Esophagus squamous epithelium (tissue), 4 donors: ENCODE measurements at regions not wholly inside any gene's neighbourhood (a gene's known extent, or its start where the extent isn't known, plus 50 kb on each side); places are given as distances from the start of the nearest gene placed in this dataset.

ENCODE experiments used
- POLR2A ChIP-seq, 4 donors: fragments of 450-650 bp; IDR thresholded peaks; one replicate each; pipeline ENCODE4 v1.6.1; 2017; ENCODE audit warnings: antibody characterized with exemption in 4 of 4, mild to moderate bottlenecking in 4 of 4, moderate library complexity in 3 of 4
- TF ChIP-seq, protein P1 (sequence below), 6 experiments: fragments of 450-650 bp in 4 of 6; fragments of 200-600 bp in 2 of 6; sonication (generic) in 2 of 6; IDR thresholded peaks; one replicate each; pipeline ENCODE4 v1.5.1; 2016 to 2019; ENCODE audit warnings: antibody characterized with exemption in 6 of 6, mild to moderate bottlenecking in 4 of 6, moderate library complexity in 4 of 6

DNA sequence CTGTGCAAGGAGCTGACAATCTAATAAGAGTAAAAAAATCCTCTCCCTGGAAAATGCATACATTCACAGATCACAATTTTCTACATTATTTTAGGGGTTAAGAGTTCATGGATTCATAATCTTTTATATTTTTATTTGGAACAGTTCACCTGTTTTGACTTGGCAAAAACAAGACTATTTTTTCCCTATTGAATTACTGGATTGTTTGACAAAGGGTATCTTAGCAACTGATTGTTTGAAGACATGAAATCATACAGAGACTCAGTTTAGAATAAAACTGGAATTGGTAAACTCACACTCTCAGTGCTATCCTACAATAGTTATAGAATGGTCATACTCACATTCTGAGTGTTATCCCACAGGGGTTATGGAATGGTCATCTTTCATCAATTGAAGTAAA, 358.2 kb upstream of the PTGER4 start:
- TF ChIP-seq, protein P1, sequence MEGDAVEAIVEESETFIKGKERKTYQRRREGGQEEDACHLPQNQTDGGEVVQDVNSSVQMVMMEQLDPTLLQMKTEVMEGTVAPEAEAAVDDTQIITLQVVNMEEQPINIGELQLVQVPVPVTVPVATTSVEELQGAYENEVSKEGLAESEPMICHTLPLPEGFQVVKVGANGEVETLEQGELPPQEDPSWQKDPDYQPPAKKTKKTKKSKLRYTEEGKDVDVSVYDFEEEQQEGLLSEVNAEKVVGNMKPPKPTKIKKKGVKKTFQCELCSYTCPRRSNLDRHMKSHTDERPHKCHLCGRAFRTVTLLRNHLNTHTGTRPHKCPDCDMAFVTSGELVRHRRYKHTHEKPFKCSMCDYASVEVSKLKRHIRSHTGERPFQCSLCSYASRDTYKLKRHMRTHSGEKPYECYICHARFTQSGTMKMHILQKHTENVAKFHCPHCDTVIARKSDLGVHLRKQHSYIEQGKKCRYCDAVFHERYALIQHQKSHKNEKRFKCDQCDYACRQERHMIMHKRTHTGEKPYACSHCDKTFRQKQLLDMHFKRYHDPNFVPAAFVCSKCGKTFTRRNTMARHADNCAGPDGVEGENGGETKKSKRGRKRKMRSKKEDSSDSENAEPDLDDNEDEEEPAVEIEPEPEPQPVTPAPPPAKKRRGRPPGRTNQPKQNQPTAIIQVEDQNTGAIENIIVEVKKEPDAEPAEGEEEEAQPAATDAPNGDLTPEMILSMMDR (IDR thresholded peaks at IDR 0.05) = no peak
- TF ChIP-seq POLR2A (IDR thresholded peaks at IDR 0.05) = no peak
